ENCODE measurements at regions not wholly inside any gene's neighbourhood (a gene's known extent, or its start where the extent isn't known, plus 50 kb on each side); places are given as distances from the start of the nearest gene placed in this dataset.

DNA sequence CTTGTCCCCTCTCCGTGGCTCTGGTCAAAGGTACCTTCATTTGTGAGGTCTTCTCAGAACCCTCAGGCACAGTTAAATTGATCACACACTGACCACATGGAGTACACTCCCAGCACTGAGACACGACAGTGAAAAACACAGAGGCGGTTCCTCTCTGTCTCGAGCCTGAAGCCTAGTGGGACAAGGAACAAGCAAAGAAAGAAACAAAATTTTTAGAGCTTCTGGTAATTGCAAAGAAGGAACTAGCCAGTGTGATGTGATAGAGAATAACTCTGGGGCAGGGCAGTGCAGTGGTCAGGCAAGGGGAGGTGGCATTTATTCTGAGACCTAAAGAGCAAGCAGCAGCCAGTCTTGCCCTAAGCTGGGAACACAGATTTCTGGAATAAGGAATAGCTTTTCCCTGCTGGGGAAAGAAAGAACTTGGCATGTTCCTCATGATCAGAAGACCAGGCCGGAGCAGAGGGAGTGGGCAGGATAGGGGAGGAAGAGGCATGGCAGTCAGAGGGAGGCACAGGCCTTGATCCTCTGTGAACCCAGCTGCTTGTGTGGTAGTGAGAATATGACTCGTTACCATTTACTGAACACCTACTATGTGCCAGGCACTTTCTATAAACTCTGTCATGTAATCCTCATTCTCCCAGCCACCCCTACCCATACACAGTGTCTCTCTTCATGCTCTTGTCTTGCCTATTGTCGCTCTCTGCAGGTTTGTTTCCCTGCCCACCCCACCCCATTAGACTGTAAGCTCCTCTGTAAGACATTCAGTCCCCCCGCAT is 262.3 kb upstream of the HES1 start:
- no peak overlapping the region for H3K27ac ChIP-seq
- no peaks in the 10 kb centered on the region for H3K9me3 ChIP-seq (replicated peaks in 1 of 3)
- intact Hi-C loops (cut with DNase I): no loop called here
- H3K36me3 ChIP-seq (replicated peaks in 1 of 2): no peaks in the 10 kb centered on the region
- TF ChIP-seq POLR2A (IDR thresholded peaks at IDR 0.05): no peak
- TF ChIP-seq, protein P1, sequence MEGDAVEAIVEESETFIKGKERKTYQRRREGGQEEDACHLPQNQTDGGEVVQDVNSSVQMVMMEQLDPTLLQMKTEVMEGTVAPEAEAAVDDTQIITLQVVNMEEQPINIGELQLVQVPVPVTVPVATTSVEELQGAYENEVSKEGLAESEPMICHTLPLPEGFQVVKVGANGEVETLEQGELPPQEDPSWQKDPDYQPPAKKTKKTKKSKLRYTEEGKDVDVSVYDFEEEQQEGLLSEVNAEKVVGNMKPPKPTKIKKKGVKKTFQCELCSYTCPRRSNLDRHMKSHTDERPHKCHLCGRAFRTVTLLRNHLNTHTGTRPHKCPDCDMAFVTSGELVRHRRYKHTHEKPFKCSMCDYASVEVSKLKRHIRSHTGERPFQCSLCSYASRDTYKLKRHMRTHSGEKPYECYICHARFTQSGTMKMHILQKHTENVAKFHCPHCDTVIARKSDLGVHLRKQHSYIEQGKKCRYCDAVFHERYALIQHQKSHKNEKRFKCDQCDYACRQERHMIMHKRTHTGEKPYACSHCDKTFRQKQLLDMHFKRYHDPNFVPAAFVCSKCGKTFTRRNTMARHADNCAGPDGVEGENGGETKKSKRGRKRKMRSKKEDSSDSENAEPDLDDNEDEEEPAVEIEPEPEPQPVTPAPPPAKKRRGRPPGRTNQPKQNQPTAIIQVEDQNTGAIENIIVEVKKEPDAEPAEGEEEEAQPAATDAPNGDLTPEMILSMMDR (IDR thresholded peaks at IDR 0.05): no peak
- peak in 1 of 7 donors; percentile 15 for DNase-seq
- H3K4me1 ChIP-seq (replicated peaks in 1 of 2): no peaks in the 10 kb centered on the region
- 76 to 92% (median 85%) methylated on average over 8 of the region's 8 CpGs for WGBS, 4 donors
- H3K27me3 ChIP-seq: peaks cover 4% of the 10 kb centered on the region
- H3K4me3 ChIP-seq: no peak overlapping the region

DNA sequence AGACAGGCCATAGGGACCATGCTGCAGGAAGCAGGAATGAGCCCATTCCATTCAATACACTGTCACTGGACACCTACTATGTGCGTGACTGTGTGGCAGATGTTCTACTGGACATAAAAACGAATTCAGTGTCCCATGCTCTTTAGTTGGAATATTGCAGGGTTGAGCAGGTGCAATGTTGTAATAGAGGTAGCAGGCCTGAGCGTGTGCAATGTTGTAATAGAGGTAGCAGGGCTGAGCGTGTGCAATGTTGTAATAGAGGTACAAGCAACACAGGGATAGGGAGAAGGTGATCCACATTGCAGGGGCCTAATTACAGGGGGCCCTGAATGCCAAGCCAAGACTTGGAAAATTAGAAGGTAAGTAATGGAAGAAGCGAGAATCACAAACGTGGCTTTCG is 261.4 kb upstream of the HES1 start:
- Histone ChIP-seq H3K4me1 (replicated peaks in 1 of 2) (no peaks in the 10 kb centered on the region), H3K36me3 (replicated peaks in 1 of 2) (no peaks in the 10 kb centered on the region), H3K27ac (no peak overlapping the region), H3K4me3 (no peak overlapping the region), H3K9me3 (replicated peaks in 1 of 3) (no peaks in the 10 kb centered on the region), H3K27me3 (no peaks in the 10 kb centered on the region)
- DNase-seq: peak in 1 of 7 donors; percentile 14
- intact Hi-C loops (cut with DNase I): no loop called here
- TF ChIP-seq, protein P1 (IDR thresholded peaks at IDR 0.05): no peak
- TF ChIP-seq POLR2A (IDR thresholded peaks at IDR 0.05): no peak
- 81 to 92% (median 86%) methylated on average over 5 to 7 of the region's 7 CpGs for WGBS, 4 donors

DNA sequence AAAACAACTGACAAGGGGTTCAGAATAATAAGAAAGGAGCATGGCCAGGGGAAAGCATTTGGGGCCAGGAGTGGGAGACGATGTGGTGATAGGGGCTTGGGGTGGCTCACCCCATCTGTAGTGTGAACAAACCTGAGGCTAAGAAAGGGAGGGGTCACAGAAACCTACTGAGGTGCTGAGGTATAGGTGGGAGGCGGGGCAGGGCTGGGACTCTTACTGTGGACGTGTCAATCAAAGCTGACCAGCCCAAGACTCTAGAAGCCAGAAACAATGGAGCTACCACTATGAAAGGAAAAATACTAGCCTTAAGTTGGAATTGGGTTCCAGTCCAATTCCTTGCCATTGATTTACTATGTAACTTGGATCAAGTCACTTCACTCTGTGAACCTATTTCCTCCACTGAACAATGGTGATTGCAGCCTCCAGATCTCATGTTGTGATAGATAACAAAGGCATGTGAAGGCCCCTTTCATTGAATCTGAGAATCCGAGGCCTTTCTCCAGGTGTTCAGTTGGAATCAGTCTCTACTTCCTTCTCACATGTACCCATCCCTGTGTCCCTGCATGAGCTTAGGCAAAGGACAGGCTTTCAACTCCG is 260.9 kb upstream of the HES1 start:
- H3K4me1 ChIP-seq (replicated peaks in 1 of 2): no peaks in the 10 kb centered on the region
- no peak overlapping the region for H3K4me3 ChIP-seq
- intact Hi-C loops (cut with DNase I): no loop called here
- DNase-seq: peak in 1 of 7 donors; percentile 17
- no peaks in the 10 kb centered on the region for H3K36me3 ChIP-seq (replicated peaks in 1 of 2)
- TF ChIP-seq, protein P1 (IDR thresholded peaks at IDR 0.05): no peak
- TF ChIP-seq POLR2A (IDR thresholded peaks at IDR 0.05): no peak
- H3K27ac ChIP-seq: no peak overlapping the region
- 86 to 91% (median 89%) methylated on average over 5 of the region's 5 CpGs for WGBS, 4 donors
- H3K9me3 ChIP-seq (replicated peaks in 1 of 3): no peaks in the 10 kb centered on the region
- no peaks in the 10 kb centered on the region for H3K27me3 ChIP-seq

DNA sequence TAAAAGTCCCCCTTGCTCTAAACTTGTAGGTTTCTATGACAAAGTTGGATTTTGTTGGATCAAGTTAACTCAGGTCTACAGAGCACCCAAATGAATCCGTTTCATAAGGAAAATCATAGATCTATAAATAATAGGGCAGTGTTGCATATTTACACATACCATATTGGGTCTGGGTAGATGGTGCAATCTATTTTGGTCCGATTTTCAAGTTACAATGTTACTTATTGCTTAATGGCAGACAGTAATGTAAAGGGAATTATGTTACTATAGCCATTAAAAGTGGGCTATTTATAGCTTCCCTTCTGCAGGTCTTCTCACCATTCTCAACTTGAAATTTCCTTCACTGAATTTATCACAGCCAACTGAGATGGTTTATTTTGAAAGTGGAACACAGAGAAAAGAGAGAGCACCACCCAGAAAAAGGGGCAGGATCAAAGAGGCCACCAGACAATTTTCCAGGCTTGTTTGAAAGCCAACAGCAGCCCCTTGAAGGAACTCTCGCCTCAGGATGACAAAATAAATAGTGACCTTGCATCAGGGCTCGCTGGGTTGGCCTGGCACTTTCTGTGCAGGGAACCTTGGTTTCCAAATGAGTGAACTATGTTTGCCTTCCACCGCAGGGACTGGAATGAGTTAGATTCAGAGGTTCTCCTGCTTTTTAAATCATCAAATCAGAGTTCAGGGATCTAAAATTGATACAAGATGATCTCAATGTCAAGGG is 260.2 kb upstream of the HES1 start:
- intact Hi-C loops (cut with DNase I): no loop called here
- Histone ChIP-seq H3K27ac (no peak overlapping the region), H3K9me3 (replicated peaks in 1 of 3) (no peaks in the 10 kb centered on the region), H3K4me3 (no peak overlapping the region), H3K36me3 (replicated peaks in 1 of 2) (no peaks in the 10 kb centered on the region), H3K4me1 (replicated peaks in 1 of 2) (no peaks in the 10 kb centered on the region), H3K27me3 (no peaks in the 10 kb centered on the region)
- 53 to 62% (median 55%) methylated on average over 5 of the region's 5 CpGs for WGBS, 4 donors
- TF ChIP-seq, protein P1 (IDR thresholded peaks at IDR 0.05): no peak
- TF ChIP-seq POLR2A (IDR thresholded peaks at IDR 0.05): no peak
- DNase-seq: peak in 1 of 7 donors; percentile 25

Data from adrenal gland (tissue), 9 donors.